Breast epithelium (tissue), 3 donors: ENCODE measurements at regions not wholly inside any gene's neighbourhood (a gene's known extent, or its start where the extent isn't known, plus 50 kb on each side); places are given as distances from the start of the nearest gene placed in this dataset.

Source experiments
- POLR2A ChIP-seq: fragments of 450-650 bp; IDR thresholded peaks from one replicate; pipeline ENCODE4 v1.6.1; 2016; ENCODE audit warnings: antibody characterized with exemption, mild to moderate bottlenecking, moderate library complexity
- POLR2AphosphoS5 ChIP-seq, 3 donors: sonication (generic); formaldehyde crosslinking; IDR thresholded peaks; one replicate each; pipeline ENCODE4 v1.6.1; 2017; ENCODE audit warnings: antibody characterized with exemption in 3 of 3
- TF ChIP-seq, protein P1 (sequence below), 3 donors: fragments of 450-650 bp; IDR thresholded peaks; one replicate each; pipeline ENCODE4 v1.5.1; 2016 to 2017; ENCODE audit warnings: antibody characterized with exemption in 3 of 3, mild to moderate bottlenecking in 3 of 3, moderate library complexity in 3 of 3

DNA sequence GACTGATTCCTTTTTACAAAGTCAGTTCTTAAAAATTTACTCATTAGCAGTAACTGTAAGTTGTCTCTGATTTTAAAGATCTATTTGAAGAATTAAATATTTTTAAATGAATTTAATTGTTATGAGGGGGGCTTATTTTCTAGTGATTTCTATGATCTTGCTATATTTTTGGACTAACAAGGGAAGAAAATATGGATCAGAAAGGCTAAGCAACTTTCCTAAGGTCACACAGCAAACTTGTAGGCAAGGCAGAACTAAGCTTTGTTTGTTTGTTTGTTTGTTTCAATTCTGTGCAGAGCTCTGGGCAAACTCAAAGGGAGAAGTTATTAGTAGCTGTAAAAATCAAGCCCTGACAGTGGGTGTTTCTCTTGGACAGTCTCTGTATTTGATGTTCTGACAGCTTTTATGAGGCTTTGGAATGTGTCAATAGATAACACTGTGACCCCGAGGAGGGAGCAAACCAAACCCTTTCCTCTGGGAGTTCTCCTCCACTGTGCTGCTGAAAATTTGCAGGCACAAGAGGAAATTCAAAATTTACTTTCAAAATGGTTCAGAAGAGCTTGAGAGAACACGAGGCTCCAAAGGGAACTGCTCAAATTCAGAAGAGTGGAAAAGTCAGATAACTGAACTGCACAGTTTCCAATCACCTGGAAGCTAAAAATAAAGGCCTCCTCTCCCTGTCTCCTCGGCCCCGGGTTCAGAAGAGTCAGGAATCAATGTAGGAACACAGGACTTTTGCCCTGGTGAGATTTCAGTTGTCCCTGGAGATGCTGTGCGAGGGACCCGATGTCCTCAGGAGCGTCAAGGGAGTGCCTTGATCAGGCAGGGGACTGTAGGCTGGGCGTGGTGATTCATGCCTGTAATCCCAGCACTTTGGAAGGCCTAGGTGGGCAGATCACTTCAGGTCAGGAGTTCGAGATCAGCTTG lies 325.7 kb downstream of the GATA3 start:
- TF ChIP-seq, protein P1, sequence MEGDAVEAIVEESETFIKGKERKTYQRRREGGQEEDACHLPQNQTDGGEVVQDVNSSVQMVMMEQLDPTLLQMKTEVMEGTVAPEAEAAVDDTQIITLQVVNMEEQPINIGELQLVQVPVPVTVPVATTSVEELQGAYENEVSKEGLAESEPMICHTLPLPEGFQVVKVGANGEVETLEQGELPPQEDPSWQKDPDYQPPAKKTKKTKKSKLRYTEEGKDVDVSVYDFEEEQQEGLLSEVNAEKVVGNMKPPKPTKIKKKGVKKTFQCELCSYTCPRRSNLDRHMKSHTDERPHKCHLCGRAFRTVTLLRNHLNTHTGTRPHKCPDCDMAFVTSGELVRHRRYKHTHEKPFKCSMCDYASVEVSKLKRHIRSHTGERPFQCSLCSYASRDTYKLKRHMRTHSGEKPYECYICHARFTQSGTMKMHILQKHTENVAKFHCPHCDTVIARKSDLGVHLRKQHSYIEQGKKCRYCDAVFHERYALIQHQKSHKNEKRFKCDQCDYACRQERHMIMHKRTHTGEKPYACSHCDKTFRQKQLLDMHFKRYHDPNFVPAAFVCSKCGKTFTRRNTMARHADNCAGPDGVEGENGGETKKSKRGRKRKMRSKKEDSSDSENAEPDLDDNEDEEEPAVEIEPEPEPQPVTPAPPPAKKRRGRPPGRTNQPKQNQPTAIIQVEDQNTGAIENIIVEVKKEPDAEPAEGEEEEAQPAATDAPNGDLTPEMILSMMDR (IDR thresholded peaks at IDR 0.05): no peak
- TF ChIP-seq POLR2A: no peak
- no peak for TF ChIP-seq POLR2AphosphoS5 (IDR thresholded peaks at IDR 0.05)
